Neural cell (in vitro differentiated cells): ENCODE measurements at regions not wholly inside any gene's neighbourhood (a gene's known extent, or its start where the extent isn't known, plus 50 kb on each side); places are given as distances from the start of the nearest gene placed in this dataset.

Experiments
- H2AFZ ChIP-seq: fragments of 200-600, 300-800 bp; sonication (generic), shearing (Covaris generic); 2 replicates; pipeline ENCODE4 v1.6.0; 2014; ENCODE audit warnings: low read depth, mild to moderate bottlenecking, antibody characterized with exemption, low read length, moderate library complexity
- H3F3A ChIP-seq: fragments of 200-600 bp; shearing (Covaris generic); 2 replicates; pipeline ENCODE4 v1.6.1; 2016; ENCODE audit warnings: mild to moderate bottlenecking, moderate library complexity, mixed read lengths, antibody characterized with exemption, low read length; ENCODE audit not compliant: insufficient read depth, poor library complexity, severe bottlenecking
- H3K27ac ChIP-seq: fragments of 200-600, 300-800 bp; sonication (generic), shearing (Covaris generic); 2 replicates; pipeline ENCODE4 v1.5.1; 2014; ENCODE audit warnings: mild to moderate bottlenecking, low read length, moderate library complexity
- H3K27me3 ChIP-seq: fragments of 300-800, 200-600 bp; sonication (generic), shearing (Covaris generic); 2 replicates; pipeline ENCODE4 v1.6.0; 2014; ENCODE audit warnings: mild to moderate bottlenecking, low read depth, low read length, moderate library complexity; ENCODE audit not compliant: insufficient read depth
- H3K36me3 ChIP-seq: fragments of 300-800, 200-600 bp; sonication (generic), shearing (Covaris generic); 2 replicates; pipeline ENCODE4 v1.5.1; 2014; ENCODE audit warnings: mild to moderate bottlenecking, antibody characterized with exemption, low read length, moderate library complexity; ENCODE audit not compliant: insufficient read depth
- H3K4me2 ChIP-seq: fragments of 300-800, 200-600 bp; sonication (generic), shearing (Covaris generic); 2 replicates; pipeline ENCODE4 v1.6.0; 2014; ENCODE audit warnings: mild to moderate bottlenecking, low read length
- H3K4me3 ChIP-seq: fragments of 300-800, 200-600 bp; sonication (generic), shearing (Covaris generic); 2 replicates; pipeline ENCODE4 v1.5.1; 2014; ENCODE audit warnings: mild to moderate bottlenecking, low read length, moderate library complexity
- H3K79me2 ChIP-seq: fragments of 200-600 bp; shearing (Covaris generic); replicated peaks from 2 replicates; pipeline ENCODE4 v1.6.0; 2014; ENCODE audit warnings: mild to moderate bottlenecking, low read length, moderate library complexity; ENCODE audit not compliant: insufficient read depth
- H3K9ac ChIP-seq: fragments of 300-800, 200-600 bp; sonication (generic), shearing (Covaris generic); 2 replicates; pipeline ENCODE4 v1.6.1; 2016; ENCODE audit warnings: mild to moderate bottlenecking, low read length, mixed read lengths
- H3K9me2 ChIP-seq: fragments of 200-600 bp; shearing (Covaris generic); 2 replicates; pipeline ENCODE4 v1.6.1; 2016; ENCODE audit warnings: mild to moderate bottlenecking, low read length, mixed read lengths; ENCODE audit not compliant: insufficient read depth
- H3K9me3 ChIP-seq: fragments of 200-600, 300-800 bp; sonication (generic), shearing (Covaris generic); 2 replicates; pipeline ENCODE4 v1.6.1; 2016; ENCODE audit warnings: mild to moderate bottlenecking, mixed run types, low read length, moderate library complexity, mixed read lengths
- H4K20me1 ChIP-seq: fragments of 200-600 bp; shearing (Covaris generic); 2 replicates; pipeline ENCODE4 v1.6.1; 2016; ENCODE audit warnings: mild to moderate bottlenecking, mixed run types; ENCODE audit not compliant: insufficient read depth
- CTCF ChIP-seq: fragments of 450-650 bp; IDR thresholded peaks from 2 replicates; pipeline ENCODE4 v1.5.1; 2014; ENCODE audit warnings: antibody characterized with exemption, mild to moderate bottlenecking, moderate library complexity; ENCODE audit not compliant: poor library complexity, severe bottlenecking
- EP300 ChIP-seq: fragments of 450-650 bp; conservative IDR thresholded peaks from 2 replicates; pipeline ENCODE4 v1.6.1; 2014; ENCODE audit warnings: antibody characterized with exemption, mild to moderate bottlenecking, moderate library complexity; ENCODE audit not compliant: poor library complexity, severe bottlenecking
- EZH2 ChIP-seq: fragments of 200-600, 300-800 bp; shearing (Covaris generic), sonication (generic); IDR thresholded peaks from 2 replicates; pipeline ENCODE4 v1.6.1; 2014; ENCODE audit warnings: antibody characterized with exemption, low read length, borderline replicate concordance, mild to moderate bottlenecking; ENCODE audit not compliant: insufficient read depth, poor library complexity, severe bottlenecking
- MXI1 ChIP-seq: fragments of 450-650 bp; conservative IDR thresholded peaks from 2 replicates; pipeline ENCODE4 v1.6.1; 2014; ENCODE audit warnings: antibody characterized with exemption, mild to moderate bottlenecking; ENCODE audit not compliant: poor library complexity, severe bottlenecking
- POLR2AphosphoS5 ChIP-seq: IDR thresholded peaks from 2 replicates; pipeline ENCODE4 v1.6.1; 2012
- RAD21 ChIP-seq: fragments of 450-650 bp; conservative IDR thresholded peaks from 2 replicates; pipeline ENCODE4 v1.6.1; 2014; ENCODE audit warnings: antibody characterized with exemption, mild to moderate bottlenecking, moderate library complexity
- REST ChIP-seq: IDR thresholded peaks from 2 replicates; pipeline ENCODE4 v1.6.1; 2012; ENCODE audit warnings: borderline replicate concordance
- SMC3 ChIP-seq: fragments of 450-650 bp; conservative IDR thresholded peaks from 2 replicates; pipeline ENCODE4 v1.6.1; 2014; ENCODE audit warnings: antibody characterized with exemption, mild to moderate bottlenecking, moderate library complexity; ENCODE audit not compliant: poor library complexity
- TAF1 ChIP-seq: IDR thresholded peaks from 2 replicates; pipeline ENCODE4 v1.6.1; 2012; ENCODE audit warnings: low read depth

- TF ChIP-seq MXI1 (no peak), SMC3 (no peak), EZH2 (no peak), RAD21 (no peak), POLR2AphosphoS5 (no peak), EP300 (no peak), TAF1 (no peak), REST (no peak), CTCF (no peak)
- Histone ChIP-seq H3K79me2 (no peaks in the 10 kb centered on the region), H4K20me1 (no peaks in the 10 kb centered on the region), H3F3A (no peaks in the 10 kb centered on the region), H3K9me2 (no peaks in the 10 kb centered on the region), H3K9ac (no peak overlapping the region), H3K27ac (no peak overlapping the region), H3K9me3 (no peaks in the 10 kb centered on the region), H3K4me2 (no peak overlapping the region), H3K36me3 (no peaks in the 10 kb centered on the region), H2AFZ (no peak overlapping the region), H3K4me3 (no peak overlapping the region), H3K27me3 (no peaks in the 10 kb centered on the region)
Measured at GRCh38 chr17:77548967-77549366, 408.2 kb downstream of the SEC14L1 start.

- Histone ChIP-seq H3K79me2 (no peaks in the 10 kb centered on the region), H3K9me3 (no peaks in the 10 kb centered on the region), H4K20me1 (no peaks in the 10 kb centered on the region), H3K27ac (no peak overlapping the region), H3K9me2 (no peaks in the 10 kb centered on the region), H2AFZ (no peak overlapping the region), H3K4me2 (no peak overlapping the region), H3K4me3 (no peak overlapping the region), H3F3A (peaks cover 2% of the 10 kb centered on the region), H3K9ac (no peak overlapping the region), H3K27me3 (no peaks in the 10 kb centered on the region), H3K36me3 (no peaks in the 10 kb centered on the region)
- TF ChIP-seq CTCF (no peak), POLR2AphosphoS5 (no peak), SMC3 (no peak), EZH2 (no peak), EP300 (no peak), RAD21 (no peak), TAF1 (no peak), REST (no peak), MXI1 (no peak)
Measured at GRCh38 chr17:77549726-77550366, 408.7 kb upstream of the TNRC6C start.
